HepG2 (cell line): ENCODE measurements at regions not wholly inside any gene's neighbourhood (a gene's known extent, or its start where the extent isn't known, plus 50 kb on each side); places are given as distances from the start of the nearest gene placed in this dataset.
A peak's percentile ranks its signal among the peaks of the same experiment; 100 is the strongest.

Experiments
- ATAC-seq: fragments of 200-7000 bp; cut with Tn5 transposase; 3 replicates; pipeline ENCODE4 v1.9.1; 2020; ENCODE audit warnings: mild to moderate bottlenecking, moderate library complexity
- BruUV-seq: library from RNA; stranded (reverse); fragments of 400-500 nt; replicated peaks from 2 replicates; lab custom pipeline; 2021; lab: Mats Ljungman, UMichigan
- CTCF ChIA-PET: fragments of 300-600 bp; formaldehyde crosslinking; extraction: SDS; loops from one replicate; lab custom pipeline; 2021; ENCODE audit warnings: low total read pairs, inconsistent platforms, low intra/inter-chr PET ratio; lab: Yijun Ruan, JAX
- POLR2A ChIA-PET: fragments of 350-600 bp; sonication (Branson Sonifier 250); formaldehyde crosslinking; loops from one replicate; lab custom pipeline; 2020; ENCODE audit warnings: antibody characterized with exemption, inconsistent platforms; lab: Yijun Ruan, JAX
- DNase-seq: peaks from one replicate; pipeline ENCODE4 v3.0.0-alpha.2; 2015; ENCODE audit warnings: low spot score
- FAIRE-seq: peaks from 3 replicates; lab custom pipeline; 2011; peaks lifted over from hg19 to GRCh38; lab: Jason Lieb, UNC
- H2AFZ ChIP-seq: one replicate; pipeline ENCODE4 v1.6.1; 2011; ENCODE audit warnings: low read length, inconsistent platforms
- H3K27ac ChIP-seq: fragments of 300-600 bp; 3 replicates; pipeline ENCODE4 v1.8.0; 2011; ENCODE audit warnings: mixed run types, mild to moderate bottlenecking, mixed read lengths, low read length, inconsistent platforms; ENCODE audit not compliant: insufficient read depth; ENCODE audit errors: extremely low read length
- H3K27me3 ChIP-seq, 2 experiments: fragments of 200-600 bp in 1 of 2; 2 replicates in 1 of 2; 3 replicates in 1 of 2; pipeline versions ENCODE4 v1.6.0 to v1.8.0; 2011; ENCODE audit warnings: low read length in 2 of 2, mild to moderate bottlenecking in 2 of 2, moderate library complexity in 2 of 2, inconsistent platforms in 1 of 2; ENCODE audit not compliant: insufficient read depth in 2 of 2, control insufficient read depth in 1 of 2
- H3K36me3 ChIP-seq, 2 experiments: fragments of 200-600 bp in 1 of 2; replicated peaks in 1 of 2; 2 replicates in 1 of 2; 3 replicates in 1 of 2; pipeline versions ENCODE4 v1.5.1 to v1.8.0; 2011; ENCODE audit warnings: low read length in 2 of 2, inconsistent platforms in 1 of 2; ENCODE audit not compliant: insufficient read depth in 2 of 2, control insufficient read depth in 1 of 2
- H3K4me1 ChIP-seq: 2 replicates; pipeline ENCODE4 v1.5.1; 2012; ENCODE audit warnings: low read length, inconsistent platforms; ENCODE audit not compliant: insufficient read depth
- H3K4me2 ChIP-seq: 2 replicates; pipeline ENCODE4 v1.6.0; 2011; ENCODE audit warnings: low read depth, low read length, inconsistent platforms
- H3K4me3 ChIP-seq, 3 experiments: fragments of 200-600 bp in 1 of 3; sonication (generic), shearing (Covaris generic) in 1 of 3; replicated peaks in 1 of 3; 2 replicates each; pipeline ENCODE4 v1.5.1; 2011 to 2016; ENCODE audit warnings: low read length in 3 of 3, inconsistent platforms in 2 of 3, low read depth in 2 of 3, mild to moderate bottlenecking in 2 of 3, control low read depth in 1 of 3, mixed read lengths in 1 of 3; ENCODE audit not compliant: insufficient read depth in 1 of 3
- H3K79me2 ChIP-seq: one replicate; pipeline ENCODE4 v1.6.1; 2011; ENCODE audit warnings: low read length, inconsistent platforms; ENCODE audit not compliant: insufficient read depth
- H3K9ac ChIP-seq: 2 replicates; pipeline ENCODE4 v1.6.0; 2011; ENCODE audit warnings: mild to moderate bottlenecking, low read depth, low read length, inconsistent platforms; ENCODE audit not compliant: insufficient read depth
- H3K9me3 ChIP-seq: 2 replicates; pipeline ENCODE4 v1.5.1; 2012; ENCODE audit warnings: mild to moderate bottlenecking, low read length
- H4K20me1 ChIP-seq: 2 replicates; pipeline ENCODE4 v1.6.0; 2011; ENCODE audit warnings: inconsistent platforms, mild to moderate bottlenecking, low read length, moderate library complexity; ENCODE audit not compliant: insufficient read depth
- ARID5B ChIP-seq: IDR thresholded peaks from 2 replicates; pipeline ENCODE4 v1.4.0; 2020; ENCODE audit warnings: mild to moderate bottlenecking, missing genetic modification reagents
- FOXC1 ChIP-seq: sonication (generic); formaldehyde crosslinking; IDR thresholded peaks from 2 replicates; pipeline ENCODE4 v1.8.0; 2022; ENCODE audit warnings: mild to moderate bottlenecking, missing genetic modification reagents, borderline replicate concordance
- LCORL ChIP-seq, 2 experiments: fragments of 450-650 bp in 1 of 2; sonication (generic) in 1 of 2; formaldehyde crosslinking in 1 of 2; IDR thresholded peaks; 2 replicates each; pipeline versions ENCODE4 v1.5.0 to v1.6.1; 2017 to 2020; ENCODE audit warnings: antibody characterized with exemption in 1 of 2, missing genetic modification reagents in 1 of 2
- NR2F2 ChIP-seq: IDR thresholded peaks from 2 replicates; pipeline ENCODE4 v1.6.1; 2012; ENCODE audit warnings: low read depth, inconsistent platforms, borderline replicate concordance
- RARG ChIP-seq: sonication (generic); formaldehyde crosslinking; IDR thresholded peaks from 2 replicates; pipeline ENCODE4 v1.4.0; 2020; ENCODE audit warnings: low read depth, mild to moderate bottlenecking, missing genetic modification reagents
- TFDP2 ChIP-seq: sonication (generic); formaldehyde crosslinking; IDR thresholded peaks from 2 replicates; pipeline ENCODE4 v1.4.0; 2020; ENCODE audit warnings: missing genetic modification reagents
- ZNF609 ChIP-seq: sonication (generic); formaldehyde crosslinking; IDR thresholded peaks from 2 replicates; pipeline ENCODE4 v1.4.0; 2020; ENCODE audit warnings: mild to moderate bottlenecking, missing genetic modification reagents, borderline replicate concordance
- ZNF7 ChIP-seq: IDR thresholded peaks from 2 replicates; pipeline ENCODE4 v1.6.1; 2016; ENCODE audit warnings: missing biosample characterization, missing genetic modification reagents
- WGBS: methylation state at CpG from one replicate; pipeline ENCODE4 v1.1.6; 2017; ENCODE audit warnings: low lambda C conversion rate; 5-methylcytosine and 5-hydroxymethylcytosine counted together
- in situ Hi-C: cut with HindIII; loops from 2 replicates; pipeline ENCODE4 v1.10.0; 2017; ENCODE audit warnings: low pct_unique_long_range_greater_than_20kb; ENCODE audit not compliant: extremely low pct_ligation_motif_present
- intact Hi-C: fragments of 100-400 bp; cut with micrococcal nuclease; formaldehyde crosslinking; loops from one replicate; pipeline ENCODE4 v1.10.0; 2022; ENCODE audit not compliant: unreplicated experiment

- no peak overlapping the region for H3K4me3 ChIP-seq
- H3K4me2 ChIP-seq, result peak overlapping the region; percentile 67
- ATAC-seq (peak; percentile 85), DNase-seq (peak; percentile 70), FAIRE-seq (peak; percentile 77)
- WGBS, result 52% methylated on average over 15 of the region's 15 CpGs
- peaks cover 63% of the 10 kb centered on the region for H3K4me1 ChIP-seq
- ChIA-PET POLR2A (interaction anchor here (0.7 kb wide), 1 partner anchor 321 kb away, joined by 3 read pairs; no protein-coding TSS in a partner anchor), CTCF (no interaction called here)
- H3K79me2 ChIP-seq, result no peaks in the 10 kb centered on the region
- intact Hi-C loops (no loop called here), in situ Hi-C loops (no loop called here)
- peaks cover 4% of the 10 kb centered on the region; the same call in 1 of the 2 replicates for H3K9me3 ChIP-seq
- peak overlapping the region; percentile 77 for H3K27ac ChIP-seq
- H3K36me3 ChIP-seq, result no peaks in the 10 kb centered on the region
- no peaks in the 10 kb centered on the region for H3K27me3 ChIP-seq
- peak overlapping the region; percentile 89 for H2AFZ ChIP-seq
- BruUV-seq, result no TSS peak
- H3K9ac ChIP-seq, result peak overlapping the region; percentile 49; the same call in 1 of the 2 replicates
- H4K20me1 ChIP-seq, result no peaks in the 10 kb centered on the region
- TF ChIP-seq LCORL (IDR thresholded peaks at IDR 0.05) (no peak), LCORL (CRISPR knock-in tag; IDR thresholded peaks at IDR 0.05) (peak; percentile 77; the same call in 1 of the 2 replicates), ARID5B (CRISPR knock-in tag) (peak; percentile 64), NR2F2 (peak; percentile 65), TFDP2 (CRISPR knock-in tag) (0 out of 2 replicates have a peak, but pooled peaks have one; percentile 34), RARG (CRISPR knock-in tag) (no peak), ZNF7 (CRISPR knock-in tag) (no peak), FOXC1 (CRISPR knock-in tag) (0 out of 2 replicates have a peak, but pooled peaks have one; percentile 47), ZNF609 (CRISPR knock-in tag) (peak; percentile 31; the same call in 1 of the 2 replicates)
Measured at GRCh38 chr1:213728593-213729536, 258.9 kb upstream of the PROX1 start.
